Mucosa of gallbladder (tissue), 1 donor: ENCODE measurements at regions not wholly inside any gene's neighbourhood (a gene's known extent, or its start where the extent isn't known, plus 50 kb on each side); places are given as distances from the start of the nearest gene placed in this dataset.

ENCODE experiments used
- DNase-seq: peaks from one replicate; pipeline ENCODE4 v3.0.0-alpha.2; 2020; ENCODE audit warnings: low spot score
- donor health status: DM: no; HTN: no; CAD: no.

GRCh38 chr2:212618636-212619035, 80.0 kb upstream of the ERBB4 start:
- DNase-seq = no peak

- no peak for DNase-seq
Observed at GRCh38 chr2:212610872-212611425, 72.3 kb upstream of the ERBB4 start.

GRCh38 chr2:212609479-212609878, 70.9 kb upstream of the ERBB4 start:
- no peak for DNase-seq

- no peak for DNase-seq
Observed at GRCh38 chr2:212607080-212607479, 68.5 kb upstream of the ERBB4 start.

GRCh38 chr2:212606232-212606631, 67.6 kb upstream of the ERBB4 start:
- no peak for DNase-seq

- DNase-seq = no peak
Observed at GRCh38 chr2:212596688-212597087, 58.1 kb upstream of the ERBB4 start.

GRCh38 chr2:212596276-212596675, 57.7 kb upstream of the ERBB4 start:
- DNase-seq = no peak

DNA sequence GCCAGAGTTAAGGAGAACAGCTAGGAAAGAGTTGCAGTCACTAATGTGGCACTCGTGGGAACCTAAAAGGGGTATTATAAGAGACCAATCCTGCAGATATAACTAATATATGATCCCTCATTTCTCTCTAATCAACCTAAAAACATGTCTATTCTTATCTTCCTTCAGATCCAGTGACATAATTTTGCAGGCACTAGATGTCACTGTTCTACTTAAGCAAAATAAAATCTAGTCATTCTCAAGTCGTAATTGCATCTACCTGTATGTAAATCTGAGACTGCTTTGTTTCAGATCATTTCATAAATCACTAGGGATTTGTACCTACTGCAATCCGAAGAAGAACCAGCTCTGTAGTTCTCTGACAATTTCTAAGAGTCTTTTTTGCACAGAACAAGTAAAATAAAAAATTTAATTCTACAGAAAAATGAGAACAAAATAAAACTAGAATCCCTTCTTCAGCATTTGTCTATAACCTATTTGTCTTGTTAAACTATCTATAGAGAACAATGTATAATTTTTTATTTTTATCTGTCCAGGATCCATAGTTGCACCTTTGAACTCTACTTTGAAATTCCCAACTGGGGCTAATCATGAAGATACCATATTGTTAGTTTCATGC, 56.5 kb upstream of the ERBB4 start:
- DNase-seq = no peak

DNA sequence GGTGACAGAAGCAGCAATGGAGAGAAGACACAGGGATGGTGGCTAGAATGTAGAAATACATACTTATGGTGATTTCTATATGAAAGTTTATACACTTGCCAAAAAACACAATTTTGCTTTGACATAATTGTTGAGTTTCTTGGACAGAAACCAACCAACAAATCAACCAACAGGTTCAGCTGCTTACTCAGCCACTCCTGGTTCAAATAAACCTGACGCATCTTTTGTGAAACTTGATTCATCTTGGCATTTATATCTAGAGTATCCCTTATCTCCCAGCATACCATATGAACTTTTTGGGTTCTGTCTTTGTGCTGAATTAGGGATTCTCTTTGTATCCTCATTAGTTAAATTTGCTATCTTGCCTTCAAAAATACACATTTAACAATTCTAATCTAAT, 54.1 kb upstream of the ERBB4 start:
- DNase-seq = no peak
